ENCODE measurements at regions not wholly inside any gene's neighbourhood (a gene's known extent, or its start where the extent isn't known, plus 50 kb on each side); places are given as distances from the start of the nearest gene placed in this dataset.

DNA sequence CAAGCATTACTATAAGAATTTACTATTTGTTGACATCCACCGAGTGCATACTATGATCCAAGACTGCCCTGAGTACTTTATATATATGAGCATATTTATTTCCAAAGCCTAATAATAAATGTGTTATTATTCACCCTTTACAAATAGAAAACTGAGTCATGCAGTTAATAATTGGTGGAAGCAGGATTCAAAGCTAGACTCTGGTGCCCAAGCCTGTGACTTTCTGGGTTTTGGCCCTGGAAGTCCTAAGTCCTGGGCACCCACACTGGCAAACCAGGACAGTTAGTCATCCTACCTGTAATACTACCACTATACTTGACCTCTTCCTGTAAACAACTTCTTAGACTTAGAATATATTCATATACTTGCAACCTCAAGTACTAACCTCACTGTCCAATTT lies 257.4 kb upstream of the IRX5 start:
- H3K27ac ChIP-seq, result no peak overlapping the region
- H3K27me3 ChIP-seq (ENCODE audit: insufficient read depth in 3 of 3, low read length in 2 of 3), result no peaks in the 10 kb centered on the region
- intact Hi-C loops (cut with DNase I), result no loop called here
- TF ChIP-seq CTCF (IDR thresholded peaks at IDR 0.05), result no peak
- H3K9me3 ChIP-seq, result no peaks in the 10 kb centered on the region
- no peak overlapping the region for H3K4me3 ChIP-seq
- DNase-seq (no peak), ATAC-seq (peak in 3 of 4 donors; percentile 55 to 86 (median 83))
- no peaks in the 10 kb centered on the region for H3K36me3 ChIP-seq (ENCODE audit: insufficient read depth in 1 of 2, low read depth in 1 of 2)
- WGBS, 3 donors, result 35 to 81% (median 71%) methylated on average over 1 of the region's 1 CpG
- no peaks in the 10 kb centered on the region for H3K4me1 ChIP-seq

GRCh38 chr16:54672500-54672899 lies 258.2 kb upstream of the IRX5 start:
- Histone ChIP-seq H3K27me3 (ENCODE audit: insufficient read depth in 3 of 3, low read length in 2 of 3) (no peaks in the 10 kb centered on the region), H3K4me1 (no peaks in the 10 kb centered on the region), H3K4me3 (no peak overlapping the region), H3K9me3 (no peaks in the 10 kb centered on the region), H3K27ac (no peak overlapping the region), H3K36me3 (ENCODE audit: insufficient read depth in 1 of 2, low read depth in 1 of 2) (no peaks in the 10 kb centered on the region)
- TF ChIP-seq CTCF (IDR thresholded peaks at IDR 0.05), result no peak
- intact Hi-C loops (cut with DNase I), result no loop called here
- WGBS, 3 donors, result 26 to 87% (median 76%) methylated on average over 1 of the region's 1 CpG
- ATAC-seq (peak in 2 of 4 donors; percentile 38 to 77), DNase-seq (no peak)

DNA sequence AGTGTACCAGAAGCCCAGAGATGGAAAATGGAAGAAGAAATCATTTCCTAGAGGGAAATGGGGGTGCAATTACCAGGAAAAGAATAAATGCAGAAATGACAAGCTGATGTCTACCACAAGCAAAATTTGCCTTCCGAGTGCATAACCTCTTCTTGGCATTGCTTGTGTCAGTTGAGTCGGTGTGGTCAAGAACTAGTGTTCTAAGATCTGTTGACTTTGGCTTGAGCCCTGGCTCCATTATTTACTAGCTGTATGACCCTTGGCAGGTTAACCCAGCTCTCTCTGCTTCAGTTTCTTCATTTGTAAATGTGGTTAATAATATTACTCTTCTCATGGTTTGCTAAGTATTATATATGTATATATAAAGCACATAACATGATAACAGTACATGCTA lies 273.0 kb upstream of the IRX5 start:
- DNase-seq (no peak), ATAC-seq (no peak)
- Histone ChIP-seq H3K4me1 (peaks cover 13% of the 10 kb centered on the region), H3K27ac (no peak overlapping the region), H3K27me3 (ENCODE audit: insufficient read depth in 3 of 3, low read length in 2 of 3) (no peaks in the 10 kb centered on the region), H3K4me3 (no peak overlapping the region), H3K36me3 (ENCODE audit: insufficient read depth in 1 of 2, low read depth in 1 of 2) (no peaks in the 10 kb centered on the region), H3K9me3 (no peaks in the 10 kb centered on the region)
- WGBS, 3 donors, result 56 to 76% (median 63%) methylated on average over 2 of the region's 2 CpGs
- intact Hi-C loops (cut with DNase I), result no loop called here
- TF ChIP-seq CTCF (IDR thresholded peaks at IDR 0.05), result no peak

DNA sequence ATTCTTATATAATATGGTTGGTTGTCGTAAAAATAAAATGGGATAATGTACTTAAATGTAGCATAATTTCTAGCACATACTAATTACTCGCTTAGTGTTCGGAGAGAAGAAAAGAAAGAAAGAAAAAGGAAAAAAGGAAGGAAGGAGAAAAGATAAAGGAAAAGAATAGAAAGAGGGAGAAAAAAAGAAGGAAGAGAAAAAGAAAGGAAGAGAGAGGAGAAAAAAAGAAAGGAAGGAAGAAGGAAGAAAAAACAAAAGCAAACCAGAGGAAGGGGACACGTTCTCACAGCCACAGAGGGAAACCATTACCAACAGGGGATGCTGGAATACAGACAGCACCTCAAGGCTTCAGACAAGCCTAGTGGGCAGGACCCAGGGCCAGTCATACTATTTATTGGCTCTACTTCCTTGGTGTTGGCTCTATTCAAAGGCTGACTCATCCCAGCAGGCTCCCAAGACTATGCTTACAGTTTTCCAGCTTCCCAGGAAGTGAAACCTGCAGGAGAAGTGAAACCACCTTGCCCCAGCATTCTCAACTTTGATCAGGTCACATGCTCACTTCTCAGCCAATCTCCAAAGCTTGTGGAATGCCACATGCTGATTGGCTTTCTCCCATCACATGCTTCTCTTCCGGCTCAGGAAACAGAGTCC lies 273.5 kb upstream of the IRX5 start:
- ATAC-seq, result peak; percentile 36 to 67 (median 62)
- intact Hi-C loops (cut with DNase I), result no loop called here
- peaks cover 13% of the 10 kb centered on the region for H3K4me1 ChIP-seq
- no peak overlapping the region for H3K27ac ChIP-seq
- WGBS, 3 donors, result 86 to 91% (median 86%) methylated on average over 5 of the region's 5 CpGs
- no peaks in the 10 kb centered on the region for H3K27me3 ChIP-seq (ENCODE audit: insufficient read depth in 3 of 3, low read length in 2 of 3)
- H3K9me3 ChIP-seq, result no peaks in the 10 kb centered on the region
- no peaks in the 10 kb centered on the region for H3K36me3 ChIP-seq (ENCODE audit: insufficient read depth in 1 of 2, low read depth in 1 of 2)
- DNase-seq, result no peak
- H3K4me3 ChIP-seq, result no peak overlapping the region
- no peak for TF ChIP-seq CTCF (IDR thresholded peaks at IDR 0.05)

- no peak overlapping the region for H3K27ac ChIP-seq
- intact Hi-C loops (cut with DNase I), result no loop called here
- peak overlapping the region; percentile 3 for H3K4me3 ChIP-seq
- ATAC-seq (no peak), DNase-seq (no peak)
- H3K4me1 ChIP-seq, result peaks cover 13% of the 10 kb centered on the region
- H3K9me3 ChIP-seq, result no peaks in the 10 kb centered on the region
- H3K36me3 ChIP-seq (ENCODE audit: insufficient read depth in 1 of 2, low read depth in 1 of 2), result no peaks in the 10 kb centered on the region
- H3K27me3 ChIP-seq (ENCODE audit: insufficient read depth in 3 of 3, low read length in 2 of 3), result no peaks in the 10 kb centered on the region
- TF ChIP-seq CTCF (IDR thresholded peaks at IDR 0.05), result no peak
- 23 to 31% (median 26%) methylated on average over 14 of the region's 14 CpGs for WGBS, 3 donors
Observed at GRCh38 chr16:54655121-54655590, 275.5 kb upstream of the IRX5 start.

Measured in psoas muscle (tissue), 7 donors.